ENCODE measurements at regions not wholly inside any gene's neighbourhood (a gene's known extent, or its start where the extent isn't known, plus 50 kb on each side); places are given as distances from the start of the nearest gene placed in this dataset.
"Not testable (repeated sequence)": the region's sequence is repeated elsewhere in the genome, so short reads cannot be mapped to it uniquely, and the experiment has no call there.

DNA sequence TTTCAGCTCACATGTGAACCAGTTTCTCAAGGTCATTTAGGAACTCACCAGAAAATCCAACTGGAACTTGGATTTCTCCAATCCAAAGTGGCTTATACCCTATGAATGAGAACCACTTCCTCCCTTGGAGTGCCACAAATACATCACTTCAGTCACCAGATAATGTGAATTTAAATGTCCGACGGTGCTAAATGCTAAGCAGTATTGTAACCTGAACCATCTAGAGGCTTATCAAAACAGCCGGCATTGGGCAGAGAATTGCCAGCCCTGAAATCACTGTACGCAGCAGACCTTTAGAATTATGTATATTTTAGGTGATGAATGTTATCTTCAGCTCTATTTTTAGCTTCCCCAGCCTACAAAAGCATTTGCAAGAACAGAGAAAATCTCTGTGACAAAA lies 76.8 kb upstream of the COX20 start:
- no peak for DNase-seq

DNA sequence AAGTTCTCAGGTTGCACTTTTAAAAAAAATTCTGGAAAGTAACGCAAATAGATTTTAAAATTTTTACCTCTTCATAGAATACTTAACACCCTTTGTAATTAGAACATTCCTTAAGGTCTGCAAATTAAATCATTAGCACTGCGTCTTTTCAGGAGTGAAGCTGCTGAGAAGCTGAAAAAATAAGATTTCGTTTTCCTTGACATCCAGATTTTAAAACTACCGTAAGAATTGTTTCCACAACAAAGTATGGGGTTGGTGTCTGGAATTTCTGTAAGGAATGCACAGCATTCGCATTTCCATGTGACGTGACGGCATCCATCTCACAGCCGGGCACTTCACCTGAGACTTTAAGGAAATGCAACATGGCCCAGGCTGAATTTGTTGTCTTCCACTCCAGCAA lies 76.3 kb upstream of the COX20 start:
- no peak for DNase-seq

DNA sequence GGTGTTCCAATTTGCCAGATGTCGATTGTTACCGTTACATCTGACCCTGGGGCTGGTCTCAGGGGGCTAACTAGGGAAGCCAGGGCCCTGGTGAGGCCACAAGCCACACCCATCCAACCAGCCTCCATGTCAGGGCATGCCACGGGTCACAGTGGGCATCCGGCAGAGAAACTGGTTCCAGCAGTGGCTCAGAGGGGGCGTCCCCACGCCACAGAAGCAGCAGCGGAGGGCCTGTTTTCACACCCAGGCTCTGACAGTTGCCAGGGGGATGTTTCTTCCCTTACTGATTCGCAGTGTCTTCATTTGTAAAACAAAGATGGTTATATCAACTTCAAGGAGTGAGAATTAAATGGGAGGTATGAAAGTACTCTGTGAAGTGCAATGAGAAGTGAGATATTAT lies 75.0 kb upstream of the COX20 start:
- no peak for DNase-seq

DNA sequence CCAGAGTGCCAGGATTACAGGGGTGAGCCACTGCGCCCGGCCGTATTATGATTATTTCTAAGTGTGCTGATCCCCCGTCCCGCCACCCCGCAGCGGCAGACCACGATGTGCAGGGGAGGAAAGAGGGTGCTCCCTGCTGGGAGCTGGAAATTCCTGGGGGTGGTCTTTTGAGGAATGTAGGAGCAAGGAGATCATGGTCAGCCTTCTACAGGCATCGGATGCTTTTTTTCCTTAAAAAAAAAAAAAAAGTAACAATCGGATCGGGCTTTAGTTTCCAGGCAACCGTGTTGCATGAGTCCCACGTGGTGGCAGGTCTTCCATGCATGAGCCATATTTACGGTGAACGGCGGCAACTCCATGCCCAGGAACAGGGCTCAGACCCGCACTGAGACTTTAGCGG lies 74.2 kb upstream of the COX20 start:
- DNase-seq: no peak

DNA sequence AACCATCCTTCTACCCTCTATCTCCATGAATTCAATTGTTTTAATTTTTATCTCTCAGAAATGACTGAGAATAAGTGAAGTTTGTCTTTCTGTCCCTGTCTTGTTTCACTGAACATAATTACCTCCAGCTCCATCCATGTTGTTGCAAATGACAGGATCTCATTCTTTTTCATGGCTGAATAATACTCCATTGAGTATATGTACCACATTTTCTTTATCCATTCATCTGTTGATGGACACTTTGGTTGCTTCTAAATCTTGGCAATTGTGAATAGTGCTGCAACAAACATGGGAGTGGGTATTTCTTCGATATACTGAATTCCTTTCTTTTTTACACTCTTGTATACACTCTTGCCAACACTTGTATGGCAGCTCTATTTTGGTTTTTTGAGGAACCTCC lies 72.8 kb upstream of the COX20 start:
- DNase-seq: no peak

DNA sequence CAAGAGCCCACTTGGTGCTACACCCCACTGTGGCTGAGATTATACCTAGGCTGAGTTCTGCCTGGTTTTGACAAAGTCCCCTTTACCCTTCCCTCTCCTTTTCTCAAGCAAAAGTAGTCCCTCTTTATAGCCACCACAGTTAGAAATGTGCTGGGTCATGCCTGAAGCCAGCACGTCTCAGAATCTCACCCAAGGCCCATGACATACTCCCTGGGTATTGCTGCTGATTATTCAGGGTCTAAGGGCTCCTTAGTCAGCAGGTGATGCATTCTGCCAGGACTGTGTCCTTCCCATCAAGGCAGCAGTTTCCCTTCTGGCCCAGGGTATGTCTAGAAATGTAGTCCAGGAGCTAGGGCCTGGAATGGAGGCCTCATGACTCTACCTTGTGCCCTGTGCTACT lies 67.3 kb upstream of the COX20 start:
- DNase-seq: no peak

DNA sequence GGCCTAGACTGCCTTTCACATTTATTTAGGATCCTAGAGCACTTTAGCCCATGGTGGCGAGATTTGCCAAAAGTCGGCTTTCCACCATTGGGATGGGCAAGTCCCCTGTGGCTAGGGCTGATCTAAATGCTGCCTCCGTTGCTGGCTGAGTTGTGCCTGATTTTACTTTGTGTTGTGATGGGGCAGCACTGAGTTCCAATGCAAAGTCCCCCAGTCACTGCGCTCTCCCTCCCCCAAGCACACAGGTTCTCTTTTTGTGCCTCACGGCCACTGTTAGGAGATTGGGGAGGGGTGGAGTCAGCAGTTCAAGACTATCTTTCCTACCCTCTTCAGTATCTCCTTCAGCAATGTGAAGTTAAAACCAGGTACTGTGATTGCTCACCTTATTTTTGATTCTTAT lies 66.7 kb upstream of the COX20 start:
- DNase-seq: no peak

DNA sequence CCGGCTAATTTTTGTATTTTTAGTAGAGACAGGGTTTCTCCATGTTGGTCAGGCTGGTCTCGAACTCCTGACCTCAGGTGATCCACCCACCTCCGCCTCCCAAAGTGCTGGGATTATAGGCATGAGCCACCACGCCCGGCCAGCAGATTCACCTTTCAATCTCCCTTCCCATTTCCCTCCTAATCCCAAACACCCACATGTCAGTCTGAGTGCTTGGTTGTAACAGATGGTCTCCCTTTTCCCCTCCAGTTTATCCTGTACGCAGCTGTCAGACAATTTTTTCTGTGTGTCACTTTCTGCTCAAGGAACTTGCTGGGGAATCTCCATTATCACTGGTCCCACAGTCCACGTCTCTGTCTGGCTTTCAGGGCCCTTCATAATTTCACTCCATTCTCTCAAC lies 64.9 kb upstream of the COX20 start:
- not testable (repeated sequence) for DNase-seq

DNA sequence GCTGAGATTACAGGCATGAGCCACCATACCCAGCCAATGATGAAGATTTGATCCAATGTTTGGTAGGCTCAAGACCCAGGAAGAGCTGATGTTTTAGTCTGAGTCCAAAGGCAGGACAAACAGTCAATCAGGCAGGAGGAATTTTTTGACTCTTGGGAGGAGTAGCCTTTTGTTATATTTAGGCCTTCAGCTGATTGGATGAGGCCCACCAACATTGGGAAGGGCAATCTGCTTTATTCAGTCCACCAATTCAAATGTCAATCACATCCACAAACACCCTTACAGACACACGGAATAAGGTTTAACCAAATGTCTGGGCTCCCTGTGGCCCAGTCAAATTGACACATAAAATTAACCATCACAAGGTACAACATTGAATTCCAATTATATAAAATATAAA lies 61.9 kb upstream of the COX20 start:
- no peak for DNase-seq

DNA sequence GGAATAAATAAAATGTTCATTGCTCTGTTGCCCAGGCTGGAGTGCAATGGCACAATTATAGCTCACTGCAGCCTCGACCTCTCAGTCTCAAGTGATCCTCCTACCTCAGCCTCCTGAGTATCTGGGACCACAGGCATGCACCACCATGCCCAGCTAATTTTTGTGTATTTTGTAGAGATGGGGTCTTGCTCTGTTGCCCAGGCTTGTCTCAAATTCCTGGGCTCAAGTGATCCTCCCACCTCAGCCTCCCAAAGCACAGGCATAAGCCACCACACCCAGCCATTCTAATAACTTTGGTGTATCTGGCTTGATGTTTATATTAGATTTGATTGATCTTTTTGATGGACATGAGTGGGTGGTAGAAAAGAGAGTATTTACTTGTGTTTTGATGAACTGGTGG lies 58.7 kb upstream of the COX20 start:
- not testable (repeated sequence) for DNase-seq

DNA sequence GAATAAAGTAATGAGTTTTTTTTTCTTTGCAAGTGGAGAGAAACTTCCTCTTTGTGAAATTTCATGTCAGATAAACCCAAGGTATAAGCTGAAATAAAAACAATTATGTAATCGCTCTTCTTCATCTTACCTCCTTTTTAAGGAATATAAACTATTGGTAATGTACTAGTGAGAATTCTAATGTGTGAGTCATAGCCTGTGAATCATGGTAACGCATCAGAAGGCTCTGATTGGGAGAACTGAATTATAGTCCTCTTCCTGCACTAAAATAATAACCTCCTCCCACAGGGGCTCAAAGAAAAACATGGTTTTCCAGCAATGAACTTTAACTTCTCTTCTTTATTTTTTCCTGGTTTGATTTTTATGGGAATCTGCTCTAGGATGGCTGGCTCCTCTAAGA lies 57.1 kb upstream of the COX20 start:
- DNase-seq: peak in 1 of 2 donors; percentile 15

DNA sequence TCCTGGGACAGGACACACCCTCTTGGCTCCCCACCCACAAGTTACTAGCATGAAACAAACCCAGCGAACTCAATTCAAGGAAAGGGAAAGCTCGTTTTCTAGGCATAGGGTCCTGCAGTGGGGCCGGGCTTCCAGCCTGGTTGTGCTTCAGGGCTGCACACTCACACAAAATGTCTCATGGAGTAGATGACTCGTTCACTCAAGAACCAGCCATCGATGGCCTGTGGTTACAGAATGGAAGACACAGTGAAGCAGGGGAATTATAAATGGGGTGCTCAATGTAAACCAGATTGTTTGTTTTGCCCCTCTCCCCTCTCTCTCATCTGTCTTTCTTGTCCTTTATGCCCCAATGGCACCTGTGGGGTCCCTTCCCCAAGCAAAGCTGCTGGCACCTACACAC lies 56.0 kb upstream of the COX20 start:
- DNase-seq: no peak

DNA sequence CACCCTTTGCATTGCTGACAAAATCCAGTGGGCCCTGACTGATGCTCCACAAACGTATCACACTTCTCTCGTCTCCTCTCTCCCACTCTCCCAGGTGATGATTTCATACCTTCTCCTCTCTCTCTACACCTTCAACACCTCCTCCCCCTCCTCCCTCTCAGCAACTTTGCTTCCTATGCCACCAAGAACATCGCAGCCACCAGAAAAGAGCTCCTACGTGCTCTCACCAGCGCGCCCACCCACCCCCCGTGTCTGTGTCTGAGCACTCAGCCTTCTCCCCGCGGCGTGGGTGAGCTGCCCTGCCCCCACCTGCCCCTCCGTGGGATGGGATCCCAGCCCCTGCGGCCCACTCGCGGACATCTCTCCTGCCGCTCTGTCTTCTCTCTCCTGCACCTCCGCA lies 55.1 kb upstream of the COX20 start:
- no peak for DNase-seq

DNA sequence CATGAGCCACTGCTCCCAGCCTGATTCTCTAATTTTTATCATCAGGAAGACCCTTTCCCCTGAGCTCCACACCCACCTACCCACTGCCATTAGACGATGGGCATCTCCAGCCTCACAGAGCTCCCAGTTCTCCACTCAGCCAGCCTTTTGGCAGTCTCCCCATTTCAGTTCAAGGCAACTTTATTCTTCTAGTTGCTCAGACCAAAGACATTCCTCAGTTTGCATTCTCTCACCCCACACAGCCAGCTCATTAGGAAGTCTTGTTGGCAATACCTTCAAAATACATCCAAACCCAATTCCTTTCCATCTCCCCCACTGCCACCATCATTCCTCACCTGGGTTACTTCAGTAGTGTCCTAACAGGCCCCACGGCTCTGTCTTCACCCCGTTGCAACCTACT lies 53.4 kb upstream of the COX20 start:
- DNase-seq: no peak

DNA sequence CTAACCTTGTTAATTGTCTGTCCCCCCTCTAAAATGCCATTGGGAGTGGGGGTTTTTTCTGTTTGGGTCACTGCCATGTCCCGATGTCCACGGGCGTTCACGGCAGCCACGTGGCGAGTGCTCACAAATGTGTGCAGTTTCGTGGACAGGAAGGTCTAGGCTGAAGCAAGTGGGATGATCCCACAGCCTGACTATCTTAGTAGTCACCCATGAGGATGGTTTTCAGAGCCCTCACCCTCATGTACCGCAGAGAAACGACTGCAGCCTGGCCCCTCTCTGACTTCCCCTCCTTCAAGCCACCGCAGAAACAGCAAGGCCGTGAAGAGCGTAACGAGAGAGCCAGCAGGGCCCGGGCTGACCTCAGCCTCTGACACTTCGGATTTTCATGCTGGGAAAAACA lies 52.3 kb upstream of the COX20 start:
- no peak for DNase-seq

Data from inflammatory macrophage (primary cell).